PC-9 (cell line): ENCODE measurements at regions not wholly inside any gene's neighbourhood (a gene's known extent, or its start where the extent isn't known, plus 50 kb on each side); places are given as distances from the start of the nearest gene placed in this dataset.

Source experiments
- BruUV-seq: library from RNA; stranded (reverse); fragments of 400-500 nt; replicated peaks from 2 replicates; lab custom pipeline; 2021; lab: Mats Ljungman, UMichigan
- CTCF ChIA-PET: fragments of 300-600 bp; sonication (Branson Sonifier 250); formaldehyde crosslinking; loops from one replicate; lab custom pipeline; 2022; ENCODE audit warnings: antibody characterized with exemption; lab: Charles Lee
- POLR2A ChIA-PET: fragments of 300-600 bp; sonication (Branson Sonifier 250); formaldehyde crosslinking; loops from one replicate; lab custom pipeline; 2022; ENCODE audit warnings: antibody characterized with exemption; ENCODE audit not compliant: unreplicated experiment; lab: Charles Lee
- DNase-seq, 2 experiments: peaks; one replicate each; pipeline versions ENCODE4 v3.0.0 to v3.0.0-alpha.2; 2015 to 2022; ENCODE audit warnings: mixed read lengths in 1 of 2
- H2AFZ ChIP-seq: fragments of 200-600 bp; sonication (generic); 2 replicates; pipeline ENCODE4 v1.8.1; 2017; ENCODE audit warnings: antibody characterized with exemption
- H3F3A ChIP-seq: fragments of 200-600 bp; sonication (generic); 2 replicates; pipeline ENCODE4 v1.8.1; 2017; ENCODE audit warnings: antibody characterized with exemption, mild to moderate bottlenecking, low read depth; ENCODE audit not compliant: insufficient read depth
- H3K27ac ChIP-seq: fragments of 200-600 bp; sonication (generic); 2 replicates; pipeline ENCODE4 v1.6.1; 2016; ENCODE audit warnings: mixed run types
- H3K27me3 ChIP-seq: fragments of 200-600 bp; sonication (generic); 2 replicates; pipeline ENCODE4 v1.6.1; 2016; ENCODE audit warnings: low read depth, mixed run types; ENCODE audit not compliant: insufficient read depth
- H3K36me3 ChIP-seq: fragments of 200-600 bp; sonication (generic); 2 replicates; pipeline ENCODE4 v1.6.1; 2016; ENCODE audit warnings: low read depth, mixed run types
- H3K4me1 ChIP-seq: fragments of 200-600 bp; sonication (generic); replicated peaks from 2 replicates; pipeline ENCODE4 v1.6.1; 2016; ENCODE audit warnings: mixed run types; ENCODE audit not compliant: insufficient read depth
- H3K4me2 ChIP-seq: fragments of 200-600 bp; sonication (generic); 2 replicates; pipeline ENCODE4 v1.6.1; 2017; ENCODE audit warnings: mixed run types
- H3K4me3 ChIP-seq: fragments of 200-600 bp; sonication (generic); 2 replicates; pipeline ENCODE4 v1.6.1; 2016; ENCODE audit warnings: mixed run types
- H3K79me2 ChIP-seq: fragments of 200-600 bp; sonication (generic); 2 replicates; pipeline ENCODE4 v1.6.1; 2017; ENCODE audit warnings: low read depth, mixed run types
- H3K9me2 ChIP-seq: fragments of 200-600 bp; sonication (generic); 2 replicates; pipeline ENCODE4 v1.8.1; 2017; ENCODE audit warnings: mild to moderate bottlenecking; ENCODE audit not compliant: insufficient read depth
- H3K9me3 ChIP-seq: fragments of 200-600 bp; sonication (generic); 2 replicates; pipeline ENCODE4 v1.8.1; 2016; ENCODE audit warnings: low read depth; ENCODE audit not compliant: insufficient read depth
- H4K20me1 ChIP-seq: fragments of 200-600 bp; sonication (generic); 2 replicates; pipeline ENCODE4 v1.8.1; 2017; ENCODE audit not compliant: insufficient read depth
- CTCF ChIP-seq: fragments of 200-600 bp; sonication (generic); conservative IDR thresholded peaks from 2 replicates; pipeline ENCODE4 v1.6.1; 2017; ENCODE audit warnings: mixed run types, antibody characterized with exemption, mild to moderate bottlenecking, moderate library complexity
- EZH2 ChIP-seq: fragments of 200-600 bp; sonication (generic); IDR thresholded peaks from 2 replicates; pipeline ENCODE4 v1.8.0; 2017; ENCODE audit warnings: antibody characterized with exemption, low read depth
- intact Hi-C: fragments of 100-400 bp; cut with micrococcal nuclease; formaldehyde crosslinking; loops from one replicate; pipeline ENCODE4 v1.10.0; 2022; ENCODE audit not compliant: unreplicated experiment

GRCh38 chr2:84320940-84321339, 138.1 kb downstream of the SUCLG1 start:
- CTCF ChIA-PET, result no interaction called here
- H3K36me3 ChIP-seq, result no peaks in the 10 kb centered on the region
- H3K4me3 ChIP-seq, result no peak overlapping the region
- no peak overlapping the region for H2AFZ ChIP-seq
- no peaks in the 10 kb centered on the region for H3K9me2 ChIP-seq
- intact Hi-C loops, result no loop called here
- H4K20me1 ChIP-seq, result no peaks in the 10 kb centered on the region
- DNase-seq, result no peak
- no peaks in the 10 kb centered on the region for H3F3A ChIP-seq
- POLR2A ChIA-PET, result no interaction called here
- H3K79me2 ChIP-seq, result no peaks in the 10 kb centered on the region
- no peak for TF ChIP-seq CTCF
- TF ChIP-seq EZH2, result no peak
- no peaks in the 10 kb centered on the region for H3K4me1 ChIP-seq
- peaks cover 37% of the 10 kb centered on the region for H3K27me3 ChIP-seq
- H3K27ac ChIP-seq, result no peak overlapping the region
- no TSS peak for BruUV-seq
- no peak overlapping the region for H3K4me2 ChIP-seq
- no peaks in the 10 kb centered on the region for H3K9me3 ChIP-seq

- ChIA-PET CTCF (no interaction called here), POLR2A (no interaction called here)
- no peak overlapping the region for H3K4me2 ChIP-seq
- intact Hi-C loops, result no loop called here
- H3K9me3 ChIP-seq, result no peaks in the 10 kb centered on the region
- H3K4me3 ChIP-seq, result no peak overlapping the region
- no peak overlapping the region for H2AFZ ChIP-seq
- no peak for DNase-seq
- no peaks in the 10 kb centered on the region for H4K20me1 ChIP-seq
- H3K27ac ChIP-seq, result no peak overlapping the region
- no peaks in the 10 kb centered on the region for H3K9me2 ChIP-seq
- H3F3A ChIP-seq, result no peaks in the 10 kb centered on the region
- H3K79me2 ChIP-seq, result no peaks in the 10 kb centered on the region
- no peaks in the 10 kb centered on the region for H3K4me1 ChIP-seq
- no peak for TF ChIP-seq CTCF
- TF ChIP-seq EZH2, result no peak
- peaks cover 33% of the 10 kb centered on the region for H3K27me3 ChIP-seq
- no peaks in the 10 kb centered on the region for H3K36me3 ChIP-seq
- no TSS peak for BruUV-seq
Measured at GRCh38 chr2:84319581-84319980, 139.5 kb downstream of the SUCLG1 start.

- intact Hi-C loops, result no loop called here
- no peak for DNase-seq
- no peak overlapping the region for H3K4me2 ChIP-seq
- H3K4me3 ChIP-seq, result no peak overlapping the region
- H3F3A ChIP-seq, result no peaks in the 10 kb centered on the region
- H3K36me3 ChIP-seq, result no peaks in the 10 kb centered on the region
- H3K27ac ChIP-seq, result no peak overlapping the region
- no peaks in the 10 kb centered on the region for H3K9me2 ChIP-seq
- H3K4me1 ChIP-seq, result no peaks in the 10 kb centered on the region
- CTCF ChIA-PET, result no interaction called here
- no peaks in the 10 kb centered on the region for H4K20me1 ChIP-seq
- TF ChIP-seq EZH2 (no peak), CTCF (no peak)
- no peaks in the 10 kb centered on the region for H3K9me3 ChIP-seq
- no TSS peak for BruUV-seq
- no peak overlapping the region for H2AFZ ChIP-seq
- no peaks in the 10 kb centered on the region for H3K79me2 ChIP-seq
- POLR2A ChIA-PET, result no interaction called here
- peaks cover 33% of the 10 kb centered on the region for H3K27me3 ChIP-seq
Measured at GRCh38 chr2:84317135-84317534, 141.9 kb downstream of the SUCLG1 start.
